ENCODE measurements at regions not wholly inside any gene's neighbourhood (a gene's known extent, or its start where the extent isn't known, plus 50 kb on each side); places are given as distances from the start of the nearest gene placed in this dataset.

DNA sequence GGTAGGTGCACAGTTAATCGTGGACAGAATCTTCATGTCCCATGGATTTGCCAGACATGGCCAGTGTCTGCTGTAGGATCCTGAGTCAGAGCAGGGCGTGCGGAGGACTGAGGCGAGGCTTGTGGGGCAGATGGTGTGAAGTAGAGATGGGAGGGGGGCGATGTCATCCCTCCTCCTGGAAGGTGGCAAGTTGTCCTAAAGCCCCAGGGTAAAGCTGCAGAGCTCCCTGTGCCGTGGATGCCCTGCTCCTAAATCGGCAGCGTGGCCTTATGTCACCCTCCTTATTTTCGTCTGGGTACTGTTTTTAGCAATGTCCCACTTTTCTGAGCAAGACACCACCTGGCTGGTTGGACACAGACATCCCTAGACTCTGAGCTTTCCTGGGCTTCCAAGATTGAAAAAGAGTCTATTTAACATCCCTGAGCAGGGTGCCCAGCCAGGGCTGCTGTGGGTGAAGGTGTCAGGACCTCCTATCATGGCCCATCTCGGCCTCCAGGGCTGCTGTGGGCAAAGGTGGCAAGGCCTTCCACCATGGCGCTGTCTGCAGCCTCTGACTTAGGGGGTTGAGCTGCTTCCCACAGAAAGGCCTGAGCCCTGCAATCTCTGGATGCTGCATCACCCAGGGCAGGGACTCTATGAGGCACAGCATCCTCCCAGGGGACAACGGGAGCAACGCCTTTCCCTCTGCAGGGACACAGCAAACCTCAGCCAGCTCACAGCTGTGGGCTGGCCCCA, 145.4 kb downstream of the TTLL2 start:
- TF ChIP-seq EZH2 (IDR thresholded peaks at IDR 0.05; ENCODE audit: borderline replicate concordance, low read length): no peak
- TF ChIP-seq, protein P1, sequence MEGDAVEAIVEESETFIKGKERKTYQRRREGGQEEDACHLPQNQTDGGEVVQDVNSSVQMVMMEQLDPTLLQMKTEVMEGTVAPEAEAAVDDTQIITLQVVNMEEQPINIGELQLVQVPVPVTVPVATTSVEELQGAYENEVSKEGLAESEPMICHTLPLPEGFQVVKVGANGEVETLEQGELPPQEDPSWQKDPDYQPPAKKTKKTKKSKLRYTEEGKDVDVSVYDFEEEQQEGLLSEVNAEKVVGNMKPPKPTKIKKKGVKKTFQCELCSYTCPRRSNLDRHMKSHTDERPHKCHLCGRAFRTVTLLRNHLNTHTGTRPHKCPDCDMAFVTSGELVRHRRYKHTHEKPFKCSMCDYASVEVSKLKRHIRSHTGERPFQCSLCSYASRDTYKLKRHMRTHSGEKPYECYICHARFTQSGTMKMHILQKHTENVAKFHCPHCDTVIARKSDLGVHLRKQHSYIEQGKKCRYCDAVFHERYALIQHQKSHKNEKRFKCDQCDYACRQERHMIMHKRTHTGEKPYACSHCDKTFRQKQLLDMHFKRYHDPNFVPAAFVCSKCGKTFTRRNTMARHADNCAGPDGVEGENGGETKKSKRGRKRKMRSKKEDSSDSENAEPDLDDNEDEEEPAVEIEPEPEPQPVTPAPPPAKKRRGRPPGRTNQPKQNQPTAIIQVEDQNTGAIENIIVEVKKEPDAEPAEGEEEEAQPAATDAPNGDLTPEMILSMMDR (IDR thresholded peaks at IDR 0.05; ENCODE audit: low read length): no peak
- Histone ChIP-seq H3K27me3 (ENCODE audit: insufficient read depth, low read length) (peaks cover 2% of the 10 kb centered on the region; the same call in 1 of the 2 replicates), H3F3A (ENCODE audit: insufficient read depth, low read length) (no peaks in the 10 kb centered on the region), H3K4me2 (ENCODE audit: low read length) (no peak overlapping the region), H3K27ac (ENCODE audit: low read depth, low read length, poor library complexity, severe bottlenecking) (no peak overlapping the region), H3K36me3 (ENCODE audit: insufficient read depth, low read length) (no peaks in the 10 kb centered on the region), H3K79me2 (ENCODE audit: insufficient read depth, low read length) (no peaks in the 10 kb centered on the region), H3K4me1 (ENCODE audit: insufficient read depth, low read length, severe bottlenecking) (no peaks in the 10 kb centered on the region), H4K20me1 (ENCODE audit: insufficient read depth, low read length) (no peaks in the 10 kb centered on the region), H3K9me2 (ENCODE audit: low read depth, low read length) (no peaks in the 10 kb centered on the region), H3K9ac (ENCODE audit: low read length) (no peak overlapping the region), H3K9me3 (ENCODE audit: low read length) (no peaks in the 10 kb centered on the region), H3K4me3 (ENCODE audit: low read depth, low read length, poor library complexity, severe bottlenecking) (no peak overlapping the region), H2AFZ (ENCODE audit: low read length) (no peak overlapping the region)

DNA sequence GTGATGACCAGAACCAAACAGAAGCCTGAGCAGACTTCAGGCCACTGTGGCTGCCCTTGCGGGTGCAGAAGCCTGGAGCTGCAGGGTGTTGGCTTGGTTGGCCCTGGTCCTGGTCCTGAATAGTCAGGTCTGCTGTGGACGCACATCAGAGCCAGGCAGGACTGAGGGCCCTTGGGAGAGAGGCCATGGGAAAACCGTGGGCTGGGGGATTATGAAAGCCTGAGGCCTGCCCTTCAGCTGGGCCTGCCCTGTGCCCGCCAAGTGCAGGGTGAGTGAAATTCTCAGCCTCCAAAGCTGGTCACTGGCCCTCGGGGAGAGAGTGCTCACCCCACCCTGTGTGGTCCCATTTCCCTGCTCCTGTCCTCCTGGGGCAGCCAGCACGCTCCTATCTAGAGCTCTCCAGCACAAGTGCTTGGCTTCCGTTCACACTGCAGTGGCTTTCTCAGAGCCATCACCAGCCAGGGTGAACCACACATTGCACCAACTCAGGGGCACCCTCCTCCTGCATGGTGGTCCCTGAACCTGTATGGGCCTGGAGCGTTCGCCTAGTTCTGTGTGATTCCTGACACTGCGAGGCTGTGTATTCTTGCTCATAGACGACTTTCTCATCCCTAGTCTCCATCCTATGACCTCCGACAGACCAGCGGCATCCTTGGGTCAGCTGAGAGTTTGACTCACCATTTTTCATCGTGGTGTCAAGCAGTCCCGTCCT, 146.1 kb downstream of the TTLL2 start:
- no peaks in the 10 kb centered on the region for H3K36me3 ChIP-seq (ENCODE audit: insufficient read depth, low read length)
- H3F3A ChIP-seq (ENCODE audit: insufficient read depth, low read length): no peaks in the 10 kb centered on the region
- H2AFZ ChIP-seq (ENCODE audit: low read length): no peak overlapping the region
- H3K27me3 ChIP-seq (ENCODE audit: insufficient read depth, low read length): peaks cover 2% of the 10 kb centered on the region; the same call in 1 of the 2 replicates
- H3K4me1 ChIP-seq (ENCODE audit: insufficient read depth, low read length, severe bottlenecking): no peaks in the 10 kb centered on the region
- no peaks in the 10 kb centered on the region for H3K79me2 ChIP-seq (ENCODE audit: insufficient read depth, low read length)
- H3K9me2 ChIP-seq (ENCODE audit: low read depth, low read length): no peaks in the 10 kb centered on the region
- H4K20me1 ChIP-seq (ENCODE audit: insufficient read depth, low read length): no peaks in the 10 kb centered on the region
- H3K9ac ChIP-seq (ENCODE audit: low read length): no peak overlapping the region
- TF ChIP-seq, protein P1 (IDR thresholded peaks at IDR 0.05; ENCODE audit: low read length): no peak
- no peak overlapping the region for H3K4me3 ChIP-seq (ENCODE audit: low read depth, low read length, poor library complexity, severe bottlenecking)
- H3K4me2 ChIP-seq (ENCODE audit: low read length): no peak overlapping the region
- H3K9me3 ChIP-seq (ENCODE audit: low read length): no peaks in the 10 kb centered on the region
- no peak overlapping the region for H3K27ac ChIP-seq (ENCODE audit: low read depth, low read length, poor library complexity, severe bottlenecking)

DNA sequence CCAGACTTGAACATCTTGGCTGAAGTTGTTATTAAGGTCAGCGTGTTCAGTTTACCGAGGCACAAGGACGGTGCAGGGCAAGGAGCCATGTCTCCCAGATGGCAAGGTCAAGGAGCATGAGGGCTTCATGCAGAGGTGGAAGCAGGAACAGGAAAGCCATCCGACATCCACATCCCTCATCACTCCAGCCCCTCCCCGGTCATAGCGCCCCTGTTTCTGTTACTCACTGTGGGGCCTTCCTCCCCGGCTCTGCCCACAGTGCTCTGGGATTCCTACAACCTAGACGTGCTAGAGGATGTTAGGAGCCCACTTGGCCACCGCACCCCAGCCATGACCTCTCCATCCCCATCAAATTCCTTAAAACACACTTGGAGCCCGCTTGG, 146.7 kb downstream of the TTLL2 start:
- no peaks in the 10 kb centered on the region for H3K9me2 ChIP-seq (ENCODE audit: low read depth, low read length)
- H3K4me2 ChIP-seq (ENCODE audit: low read length): no peak overlapping the region
- no peaks in the 10 kb centered on the region for H4K20me1 ChIP-seq (ENCODE audit: insufficient read depth, low read length)
- H3F3A ChIP-seq (ENCODE audit: insufficient read depth, low read length): no peaks in the 10 kb centered on the region
- no peak overlapping the region for H3K27ac ChIP-seq (ENCODE audit: low read depth, low read length, poor library complexity, severe bottlenecking)
- H2AFZ ChIP-seq (ENCODE audit: low read length): no peak overlapping the region
- no peaks in the 10 kb centered on the region for H3K4me1 ChIP-seq (ENCODE audit: insufficient read depth, low read length, severe bottlenecking)
- TF ChIP-seq EZH2 (IDR thresholded peaks at IDR 0.05; ENCODE audit: borderline replicate concordance, low read length): no peak
- TF ChIP-seq, protein P1 (IDR thresholded peaks at IDR 0.05; ENCODE audit: low read length): no peak
- no peaks in the 10 kb centered on the region for H3K79me2 ChIP-seq (ENCODE audit: insufficient read depth, low read length)
- no peak overlapping the region for H3K9ac ChIP-seq (ENCODE audit: low read length)
- no peaks in the 10 kb centered on the region for H3K36me3 ChIP-seq (ENCODE audit: insufficient read depth, low read length)
- no peak overlapping the region for H3K4me3 ChIP-seq (ENCODE audit: low read depth, low read length, poor library complexity, severe bottlenecking)
- H3K9me3 ChIP-seq (ENCODE audit: low read length): no peaks in the 10 kb centered on the region
- H3K27me3 ChIP-seq (ENCODE audit: insufficient read depth, low read length): peaks cover 2% of the 10 kb centered on the region; the same call in 1 of the 2 replicates

Data from OCI-LY1 (cell line).